GM19043 (cell line): ENCODE measurements at regions not wholly inside any gene's neighbourhood (a gene's known extent, or its start where the extent isn't known, plus 50 kb on each side); places are given as distances from the start of the nearest gene placed in this dataset.
"Not testable (repeated sequence)": the region's sequence is repeated elsewhere in the genome, so short reads cannot be mapped to it uniquely, and the experiment has no call there.

Experiments
- ATAC-seq: cut with Tn5 transposase; IDR thresholded peaks from one replicate; pipeline ENCODE4 v1.9.1; 2021; ENCODE audit warnings: low read depth; ENCODE audit not compliant: unreplicated experiment

GRCh38 chr1:14173598-14173997 lies 424.9 kb upstream of the KAZN start:
- ATAC-seq: no peak

- ATAC-seq: not testable (repeated sequence)
Observed at GRCh38 chr1:14177866-14178265, 420.6 kb upstream of the KAZN start.

GRCh38 chr1:14180738-14181137 lies 417.7 kb upstream of the KAZN start:
- ATAC-seq: no peak

GRCh38 chr1:14181191-14181795 lies 417.2 kb upstream of the KAZN start:
- ATAC-seq: no peak

GRCh38 chr1:14182856-14183255 lies 415.6 kb upstream of the KAZN start:
- ATAC-seq: no peak

GRCh38 chr1:14183329-14183728 lies 415.2 kb upstream of the KAZN start:
- ATAC-seq: no peak

- ATAC-seq: no peak
Observed at GRCh38 chr1:14184454-14184853, 414.0 kb upstream of the KAZN start.

GRCh38 chr1:14189381-14189780 lies 409.1 kb upstream of the KAZN start:
- no peak for ATAC-seq

- no peak for ATAC-seq
Observed at GRCh38 chr1:14190508-14190907, 408.0 kb upstream of the KAZN start.

- no peak for ATAC-seq
Observed at GRCh38 chr1:14194511-14194910, 404.0 kb upstream of the KAZN start.

GRCh38 chr1:14205066-14205465 lies 393.4 kb upstream of the KAZN start:
- ATAC-seq: no peak

- no peak for ATAC-seq
Observed at GRCh38 chr1:14215151-14215550, 383.3 kb upstream of the KAZN start.

GRCh38 chr1:14217384-14217783 lies 381.1 kb upstream of the KAZN start:
- no peak for ATAC-seq

- no peak for ATAC-seq
Observed at GRCh38 chr1:14220324-14220723, 378.2 kb upstream of the KAZN start.

GRCh38 chr1:14220811-14221210 lies 377.7 kb upstream of the KAZN start:
- no peak for ATAC-seq

GRCh38 chr1:14222086-14222485 lies 376.4 kb upstream of the KAZN start:
- ATAC-seq: no peak

- ATAC-seq: no peak
Observed at GRCh38 chr1:14228677-14229076, 369.8 kb upstream of the KAZN start.

- ATAC-seq: no peak
Observed at GRCh38 chr1:14233510-14233909, 365.0 kb upstream of the KAZN start.

- ATAC-seq: no peak
Observed at GRCh38 chr1:14236097-14236496, 362.4 kb upstream of the KAZN start.

GRCh38 chr1:14238472-14239307 lies 359.8 kb upstream of the KAZN start:
- no peak for ATAC-seq

GRCh38 chr1:14240265-14240664 lies 358.2 kb upstream of the KAZN start:
- ATAC-seq: no peak

- no peak for ATAC-seq
Observed at GRCh38 chr1:14242123-14242522, 356.4 kb upstream of the KAZN start.
